Keratinocyte (primary cell): ENCODE measurements at regions not wholly inside any gene's neighbourhood (a gene's known extent, or its start where the extent isn't known, plus 50 kb on each side); places are given as distances from the start of the nearest gene placed in this dataset.

ENCODE experiments used
- DNase-seq: peaks from one replicate; pipeline ENCODE4 v3.0.0-alpha.2; 2011; ENCODE audit warnings: low read depth, missing footprints, low spot score
- FAIRE-seq: peaks from 2 replicates; lab custom pipeline; 2011; peaks lifted over from hg19 to GRCh38; lab: Jason Lieb, UNC
- H2AFZ ChIP-seq: 2 replicates; pipeline ENCODE4 v1.6.0; 2012; ENCODE audit warnings: low read length, control low read depth, inconsistent platforms; ENCODE audit not compliant: control insufficient read depth
- H3K27ac ChIP-seq: 2 replicates; pipeline ENCODE4 v1.5.1; 2011; ENCODE audit warnings: low read length; ENCODE audit not compliant: control insufficient read depth, insufficient read depth
- H3K27me3 ChIP-seq: 3 replicates; pipeline ENCODE4 v1.6.0; 2011; ENCODE audit warnings: low read length; ENCODE audit not compliant: control insufficient read depth, insufficient read depth; ENCODE audit errors: extremely low read depth
- H3K36me3 ChIP-seq, 2 experiments: 2 replicates in 1 of 2; 3 replicates in 1 of 2; pipeline ENCODE4 v1.5.1; 2011; ENCODE audit warnings: low read length in 2 of 2, mild to moderate bottlenecking in 1 of 2; ENCODE audit not compliant: control insufficient read depth in 2 of 2, insufficient read depth in 2 of 2; ENCODE audit errors: extremely low read depth in 1 of 2
- H3K4me1 ChIP-seq: 3 replicates; pipeline ENCODE4 v1.5.1; 2011; ENCODE audit warnings: low read length; ENCODE audit not compliant: control insufficient read depth, insufficient read depth; ENCODE audit errors: extremely low read depth
- H3K4me2 ChIP-seq: 3 replicates; pipeline ENCODE4 v1.6.0; 2011; ENCODE audit warnings: low read depth, low read length; ENCODE audit not compliant: control insufficient read depth, insufficient read depth; ENCODE audit errors: extremely low read depth
- H3K4me3 ChIP-seq, 3 experiments: fragments of 200-600 bp in 1 of 3; sonication (generic) in 1 of 3; 2 replicates in 2 of 3; 3 replicates in 1 of 3; pipeline ENCODE4 v1.5.1; 2011 to 2016; ENCODE audit warnings: low read length in 3 of 3, mild to moderate bottlenecking in 3 of 3, control low read depth in 2 of 3, inconsistent platforms in 1 of 3, low read depth in 1 of 3, mixed read lengths in 1 of 3, mixed run types in 1 of 3, moderate library complexity in 1 of 3; ENCODE audit not compliant: control insufficient read depth in 2 of 3, insufficient read depth in 2 of 3; ENCODE audit errors: extremely low read depth in 1 of 3
- H3K79me2 ChIP-seq: 2 replicates; pipeline ENCODE4 v1.6.0; 2012; ENCODE audit warnings: low read length; ENCODE audit not compliant: control insufficient read depth, insufficient read depth
- H3K9ac ChIP-seq: 3 replicates; pipeline ENCODE4 v1.6.0; 2011; ENCODE audit warnings: low read length; ENCODE audit not compliant: control insufficient read depth, insufficient read depth; ENCODE audit errors: extremely low read depth
- H3K9me1 ChIP-seq: 3 replicates; pipeline ENCODE4 v1.6.0; 2011; ENCODE audit warnings: low read length; ENCODE audit not compliant: control insufficient read depth, insufficient read depth; ENCODE audit errors: extremely low read depth
- H3K9me3 ChIP-seq: 2 replicates; pipeline ENCODE4 v1.5.1; 2012; ENCODE audit warnings: low read depth, low read length; ENCODE audit not compliant: control insufficient read depth
- H4K20me1 ChIP-seq: 3 replicates; pipeline ENCODE4 v1.6.0; 2011; ENCODE audit warnings: low read length; ENCODE audit not compliant: control insufficient read depth, insufficient read depth; ENCODE audit errors: extremely low read depth
- EZH2 ChIP-seq: IDR thresholded peaks from one replicate; pipeline ENCODE4 v1.6.1; 2012; ENCODE audit warnings: inconsistent platforms, mild to moderate bottlenecking, low read length, moderate library complexity
- dilution Hi-C: fragments of 300-500 bp; cut with MboI; formaldehyde crosslinking; loops from one replicate; pipeline ENCODE4 v1.7.0; 2020; ENCODE audit warnings: low sequenced_read_pairs; ENCODE audit not compliant: extremely low pct_ligation_motif_present
- TF ChIP-seq, protein P1 (sequence below), 3 experiments: IDR thresholded peaks in 1 of 3; conservative IDR thresholded peaks in 1 of 3; optimal IDR thresholded peaks in 1 of 3; 2 replicates in 2 of 3; 3 replicates in 1 of 3; pipeline versions ENCODE3 to v1.5.1; 2011; ENCODE audit warnings: low read length in 3 of 3, mild to moderate bottlenecking in 3 of 3, moderate library complexity in 2 of 3, control low read depth in 1 of 3, inconsistent platforms in 1 of 3; ENCODE audit not compliant: insufficient read depth in 2 of 3; ENCODE audit errors: extremely low read depth in 1 of 3

DNA sequence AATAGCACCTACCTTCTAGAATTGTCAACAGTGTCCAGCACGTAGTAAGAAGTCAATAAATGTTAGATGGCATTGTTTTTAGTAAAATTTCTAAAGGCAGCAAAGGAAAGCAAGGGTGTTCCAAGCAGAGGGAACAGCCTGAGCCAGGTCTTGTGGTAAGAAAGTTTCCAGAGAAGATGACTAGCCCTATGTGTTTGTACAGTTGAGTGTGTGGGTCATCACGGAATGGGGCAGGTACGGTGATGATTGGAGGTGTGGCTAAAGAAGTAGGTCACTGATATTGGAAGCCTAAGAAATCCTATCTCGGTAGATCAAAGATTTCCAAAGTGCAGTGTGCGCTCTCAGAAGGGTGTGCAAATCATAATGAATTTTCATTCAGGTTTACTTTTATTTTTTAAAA, 94.2 kb upstream of the BCL6 start:
- no peak overlapping the region for H3K9ac ChIP-seq
- H3K9me1 ChIP-seq = no peaks in the 10 kb centered on the region
- TF ChIP-seq EZH2 = no peak
- TF ChIP-seq, protein P1, sequence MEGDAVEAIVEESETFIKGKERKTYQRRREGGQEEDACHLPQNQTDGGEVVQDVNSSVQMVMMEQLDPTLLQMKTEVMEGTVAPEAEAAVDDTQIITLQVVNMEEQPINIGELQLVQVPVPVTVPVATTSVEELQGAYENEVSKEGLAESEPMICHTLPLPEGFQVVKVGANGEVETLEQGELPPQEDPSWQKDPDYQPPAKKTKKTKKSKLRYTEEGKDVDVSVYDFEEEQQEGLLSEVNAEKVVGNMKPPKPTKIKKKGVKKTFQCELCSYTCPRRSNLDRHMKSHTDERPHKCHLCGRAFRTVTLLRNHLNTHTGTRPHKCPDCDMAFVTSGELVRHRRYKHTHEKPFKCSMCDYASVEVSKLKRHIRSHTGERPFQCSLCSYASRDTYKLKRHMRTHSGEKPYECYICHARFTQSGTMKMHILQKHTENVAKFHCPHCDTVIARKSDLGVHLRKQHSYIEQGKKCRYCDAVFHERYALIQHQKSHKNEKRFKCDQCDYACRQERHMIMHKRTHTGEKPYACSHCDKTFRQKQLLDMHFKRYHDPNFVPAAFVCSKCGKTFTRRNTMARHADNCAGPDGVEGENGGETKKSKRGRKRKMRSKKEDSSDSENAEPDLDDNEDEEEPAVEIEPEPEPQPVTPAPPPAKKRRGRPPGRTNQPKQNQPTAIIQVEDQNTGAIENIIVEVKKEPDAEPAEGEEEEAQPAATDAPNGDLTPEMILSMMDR (optimal IDR thresholded peaks at IDR 0.05 in 1 of 3, IDR thresholded peaks at IDR 0.05 in 1 of 3, conservative IDR thresholded peaks at IDR 0.05 in 1 of 3; ENCODE audit: extremely low read depth in 1 of 3, insufficient read depth in 2 of 3, low read length in 3 of 3) = no peak
- H4K20me1 ChIP-seq = no peaks in the 10 kb centered on the region
- dilution Hi-C loops = no loop called here
- H3K27ac ChIP-seq = no peak overlapping the region
- no peak for DNase-seq
- FAIRE-seq = no peak
- no peak overlapping the region for H2AFZ ChIP-seq
- no peaks in the 10 kb centered on the region for H3K79me2 ChIP-seq
- H3K4me1 ChIP-seq = no peaks in the 10 kb centered on the region
- H3K27me3 ChIP-seq = no peaks in the 10 kb centered on the region
- H3K9me3 ChIP-seq = no peaks in the 10 kb centered on the region
- H3K4me3 ChIP-seq = no peak overlapping the region
- no peaks in the 10 kb centered on the region for H3K36me3 ChIP-seq
- H3K4me2 ChIP-seq = no peak overlapping the region

DNA sequence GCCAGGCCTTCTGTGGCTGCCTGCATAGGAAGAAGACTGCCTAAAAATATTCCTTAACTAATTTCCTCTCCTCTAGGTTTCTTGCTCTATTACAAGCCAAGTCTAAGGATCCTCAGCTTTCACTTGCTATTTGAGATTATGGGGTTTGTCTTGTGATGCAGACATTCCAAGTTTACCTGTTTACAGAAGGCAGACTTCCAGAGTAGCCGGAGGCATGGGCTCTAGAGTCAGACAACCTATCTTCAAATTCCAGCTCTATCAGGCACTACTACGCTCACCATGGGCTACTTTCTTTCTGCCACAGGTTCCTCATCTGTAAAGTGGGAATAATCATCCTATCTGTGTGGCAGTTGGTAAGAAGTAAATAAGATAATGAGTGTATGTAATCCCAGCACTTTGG, 95.6 kb upstream of the BCL6 start:
- TF ChIP-seq, protein P1 (optimal IDR thresholded peaks at IDR 0.05 in 1 of 3, IDR thresholded peaks at IDR 0.05 in 1 of 3, conservative IDR thresholded peaks at IDR 0.05 in 1 of 3; ENCODE audit: extremely low read depth in 1 of 3, insufficient read depth in 2 of 3, low read length in 3 of 3) = no peak
- TF ChIP-seq EZH2 = no peak
- H3K9ac ChIP-seq = no peak overlapping the region
- H3K27ac ChIP-seq = no peak overlapping the region
- no peak overlapping the region for H3K4me3 ChIP-seq
- dilution Hi-C loops = no loop called here
- H3K4me1 ChIP-seq = no peaks in the 10 kb centered on the region
- DNase-seq (no peak), FAIRE-seq (peak; percentile 29)
- no peaks in the 10 kb centered on the region for H3K27me3 ChIP-seq
- H3K4me2 ChIP-seq = no peak overlapping the region
- no peaks in the 10 kb centered on the region for H3K9me3 ChIP-seq
- no peaks in the 10 kb centered on the region for H3K79me2 ChIP-seq
- no peaks in the 10 kb centered on the region for H4K20me1 ChIP-seq
- H2AFZ ChIP-seq = no peak overlapping the region
- H3K36me3 ChIP-seq = no peaks in the 10 kb centered on the region
- H3K9me1 ChIP-seq = no peaks in the 10 kb centered on the region
